ENCODE measurements at regions not wholly inside any gene's neighbourhood (a gene's known extent, or its start where the extent isn't known, plus 50 kb on each side); places are given as distances from the start of the nearest gene placed in this dataset.

- no peak for TF ChIP-seq CTCF (IDR thresholded peaks at IDR 0.05)
- H3K4me3 ChIP-seq (ENCODE audit: low read depth in 1 of 2, low read length in 1 of 2): no peak overlapping the region
- no peaks in the 10 kb centered on the region for H3K9me3 ChIP-seq
These were observed 442.7 kb upstream of the FRG1 start for GRCh38 chr4:189497996-189498395.

GRCh38 chr4:189498457-189498856 lies 442.2 kb upstream of the FRG1 start:
- no peak overlapping the region for H3K4me3 ChIP-seq (ENCODE audit: low read depth in 1 of 2, low read length in 1 of 2)
- H3K9me3 ChIP-seq: no peaks in the 10 kb centered on the region
- H3K27me3 ChIP-seq: no peaks in the 10 kb centered on the region
- peaks cover 11% of the 10 kb centered on the region in 2 experiments for H3K4me1 ChIP-seq (ENCODE audit: control insufficient read depth in 1 of 2, insufficient read depth in 1 of 2, low read depth in 1 of 2, low read length in 1 of 2)
- no peak overlapping the region for H3K27ac ChIP-seq
- H3K36me3 ChIP-seq: no peaks in the 10 kb centered on the region
- TF ChIP-seq CTCF (IDR thresholded peaks at IDR 0.05): no peak

More at GRCh38 chr4:189497996-189498395, 442.7 kb upstream of the FRG1 start:
- Histone ChIP-seq H3K27ac (no peak overlapping the region), H3K36me3 (no peaks in the 10 kb centered on the region), H3K4me1 (ENCODE audit: control insufficient read depth in 1 of 2, insufficient read depth in 1 of 2, low read depth in 1 of 2, low read length in 1 of 2) (peaks cover 14 to 15% of the 10 kb centered on the region in 2 experiments), H3K27me3 (no peaks in the 10 kb centered on the region)

- no peak for TF ChIP-seq CTCF (IDR thresholded peaks at IDR 0.05)
- no peak overlapping the region for H3K27ac ChIP-seq
- H3K27me3 ChIP-seq: no peaks in the 10 kb centered on the region
- H3K4me1 ChIP-seq (ENCODE audit: control insufficient read depth in 1 of 2, insufficient read depth in 1 of 2, low read depth in 1 of 2, low read length in 1 of 2): no peaks in the 10 kb centered on the region
- H3K36me3 ChIP-seq: no peaks in the 10 kb centered on the region
- H3K4me3 ChIP-seq (ENCODE audit: low read depth in 1 of 2, low read length in 1 of 2): no peak overlapping the region
- no peaks in the 10 kb centered on the region for H3K9me3 ChIP-seq
These were observed 441.0 kb upstream of the FRG1 start for GRCh38 chr4:189499696-189500095.

GRCh38 chr4:189500970-189501369 lies 439.7 kb upstream of the FRG1 start:
- Histone ChIP-seq H3K4me1 (ENCODE audit: control insufficient read depth in 1 of 2, insufficient read depth in 1 of 2, low read depth in 1 of 2, low read length in 1 of 2) (no peaks in the 10 kb centered on the region), H3K4me3 (ENCODE audit: low read depth in 1 of 2, low read length in 1 of 2) (no peak overlapping the region), H3K27me3 (no peaks in the 10 kb centered on the region), H3K36me3 (no peaks in the 10 kb centered on the region), H3K9me3 (no peaks in the 10 kb centered on the region), H3K27ac (no peak overlapping the region)
- no peak for TF ChIP-seq CTCF (IDR thresholded peaks at IDR 0.05)

GRCh38 chr4:189502841-189503435 lies 437.7 kb upstream of the FRG1 start:
- Histone ChIP-seq H3K36me3 (no peaks in the 10 kb centered on the region), H3K27me3 (no peaks in the 10 kb centered on the region), H3K27ac (no peak overlapping the region), H3K9me3 (no peaks in the 10 kb centered on the region), H3K4me3 (ENCODE audit: low read depth in 1 of 2, low read length in 1 of 2) (no peak overlapping the region), H3K4me1 (ENCODE audit: control insufficient read depth in 1 of 2, insufficient read depth in 1 of 2, low read depth in 1 of 2, low read length in 1 of 2) (no peaks in the 10 kb centered on the region)
- no peak for TF ChIP-seq CTCF (IDR thresholded peaks at IDR 0.05)

Measured in neutrophil (primary cell).